Tibial nerve (tissue), 4 donors: ENCODE measurements at regions not wholly inside any gene's neighbourhood (a gene's known extent, or its start where the extent isn't known, plus 50 kb on each side); places are given as distances from the start of the nearest gene placed in this dataset.

Source experiments
- DNase-seq, 2 donors: peaks; one replicate each; pipeline ENCODE4 v3.0.0-alpha.2; 2019; ENCODE audit warnings: low spot score in 2 of 2
- H3K27ac ChIP-seq, 4 donors: fragments of 200-600 bp; sonication (generic) in 3 of 4; one replicate each; pipeline ENCODE4 v1.5.1; 2017 to 2019; ENCODE audit warnings: mild to moderate bottlenecking in 1 of 4
- H3K27me3 ChIP-seq, 2 donors: fragments of 200-600 bp; sonication (generic) in 1 of 2; one replicate each; pipeline versions ENCODE4 v1.5.1 to v1.6.0; 2017 to 2019
- H3K36me3 ChIP-seq, 3 donors: fragments of 200-600 bp; sonication (generic); one replicate each; pipeline ENCODE4 v1.5.1; 2018 to 2019
- H3K4me1 ChIP-seq, 4 donors: fragments of 200-600 bp; sonication (generic) in 3 of 4; one replicate each; pipeline ENCODE4 v1.5.1; 2017 to 2019
- H3K4me3 ChIP-seq, 4 donors: fragments of 200-600 bp; sonication (generic) in 3 of 4; one replicate each; pipeline ENCODE4 v1.5.1; 2017 to 2019; ENCODE audit warnings: mild to moderate bottlenecking in 1 of 4, moderate library complexity in 1 of 4
- H3K9me3 ChIP-seq, 4 donors: fragments of 200-600 bp; sonication (generic) in 3 of 4; one replicate each; pipeline ENCODE4 v1.5.1; 2017 to 2019
- EP300 ChIP-seq, 2 donors: sonication (generic); formaldehyde crosslinking; IDR thresholded peaks; one replicate each; pipeline ENCODE4 v1.6.1; 2017; ENCODE audit warnings: antibody characterized with exemption in 2 of 2, mild to moderate bottlenecking in 1 of 2
- POLR2A ChIP-seq, 2 donors: fragments of 450-650 bp; IDR thresholded peaks; one replicate each; pipeline ENCODE4 v1.6.1; 2017; ENCODE audit warnings: antibody characterized with exemption in 2 of 2, mild to moderate bottlenecking in 2 of 2, moderate library complexity in 2 of 2
- WGBS, 2 donors: methylation state at CpG; one replicate each; pipeline ENCODE4 v1.1.5; 2018; 5-methylcytosine and 5-hydroxymethylcytosine counted together
- TF ChIP-seq, protein P1 (sequence below), 5 experiments: fragments of 200-600 bp in 3 of 5; fragments of 450-650 bp in 2 of 5; sonication (generic) in 3 of 5; IDR thresholded peaks; one replicate each; pipeline ENCODE4 v1.5.1; 2016 to 2019; ENCODE audit warnings: antibody characterized with exemption in 5 of 5, mild to moderate bottlenecking in 3 of 5, moderate library complexity in 2 of 5

DNA sequence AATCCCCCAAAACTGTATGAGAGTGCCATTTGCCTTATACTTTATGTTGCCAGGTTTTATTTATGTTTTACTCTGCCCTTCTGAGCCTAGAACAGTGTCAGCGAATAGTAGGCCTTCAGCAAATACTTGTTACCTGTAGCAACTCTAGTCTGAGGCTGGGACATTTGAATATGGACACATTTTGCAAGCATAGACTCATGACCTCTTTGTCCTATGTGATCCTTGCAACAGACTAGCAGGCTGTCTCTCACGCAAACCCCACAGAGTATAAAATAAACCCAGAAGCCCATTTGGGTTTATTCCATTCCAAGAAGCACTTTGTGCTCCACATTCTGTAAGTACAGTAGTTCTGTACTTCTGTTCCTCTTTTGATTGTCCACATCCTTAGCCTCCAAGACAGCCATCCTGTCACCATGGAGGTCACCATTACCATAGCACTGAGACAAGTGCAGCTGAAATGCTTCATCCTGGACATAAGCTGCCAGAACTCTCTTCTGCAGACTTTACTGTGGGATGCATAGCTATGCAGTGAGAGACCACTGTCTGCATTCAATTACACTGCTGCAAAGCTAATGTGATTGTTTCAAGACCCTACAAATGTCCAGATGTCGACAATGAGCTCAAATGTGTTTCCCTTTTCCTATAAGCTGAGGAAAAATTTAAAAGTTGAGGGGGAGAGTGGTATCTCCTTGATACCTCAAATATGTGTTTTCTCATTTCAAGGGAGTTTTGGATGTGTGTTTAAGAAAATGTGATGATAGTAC, 425.7 kb downstream of the PID1 start:
- no peaks in the 10 kb centered on the region for H3K9me3 ChIP-seq
- TF ChIP-seq, protein P1, sequence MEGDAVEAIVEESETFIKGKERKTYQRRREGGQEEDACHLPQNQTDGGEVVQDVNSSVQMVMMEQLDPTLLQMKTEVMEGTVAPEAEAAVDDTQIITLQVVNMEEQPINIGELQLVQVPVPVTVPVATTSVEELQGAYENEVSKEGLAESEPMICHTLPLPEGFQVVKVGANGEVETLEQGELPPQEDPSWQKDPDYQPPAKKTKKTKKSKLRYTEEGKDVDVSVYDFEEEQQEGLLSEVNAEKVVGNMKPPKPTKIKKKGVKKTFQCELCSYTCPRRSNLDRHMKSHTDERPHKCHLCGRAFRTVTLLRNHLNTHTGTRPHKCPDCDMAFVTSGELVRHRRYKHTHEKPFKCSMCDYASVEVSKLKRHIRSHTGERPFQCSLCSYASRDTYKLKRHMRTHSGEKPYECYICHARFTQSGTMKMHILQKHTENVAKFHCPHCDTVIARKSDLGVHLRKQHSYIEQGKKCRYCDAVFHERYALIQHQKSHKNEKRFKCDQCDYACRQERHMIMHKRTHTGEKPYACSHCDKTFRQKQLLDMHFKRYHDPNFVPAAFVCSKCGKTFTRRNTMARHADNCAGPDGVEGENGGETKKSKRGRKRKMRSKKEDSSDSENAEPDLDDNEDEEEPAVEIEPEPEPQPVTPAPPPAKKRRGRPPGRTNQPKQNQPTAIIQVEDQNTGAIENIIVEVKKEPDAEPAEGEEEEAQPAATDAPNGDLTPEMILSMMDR (IDR thresholded peaks at IDR 0.05), result no peak
- TF ChIP-seq POLR2A (IDR thresholded peaks at IDR 0.05) (no peak), EP300 (IDR thresholded peaks at IDR 0.05) (no peak)
- H3K27me3 ChIP-seq, result no peaks in the 10 kb centered on the region
- 68 to 81% methylated on average over 3 of the region's 3 CpGs for WGBS, 2 donors
- H3K27ac ChIP-seq, result no peak overlapping the region
- H3K4me3 ChIP-seq, result no peak overlapping the region
- DNase-seq, result no peak
- H3K4me1 ChIP-seq, result peaks cover 0 to 7% (median 0%) of the 10 kb centered on the region in 4 donors
- H3K36me3 ChIP-seq, result no peaks in the 10 kb centered on the region

DNA sequence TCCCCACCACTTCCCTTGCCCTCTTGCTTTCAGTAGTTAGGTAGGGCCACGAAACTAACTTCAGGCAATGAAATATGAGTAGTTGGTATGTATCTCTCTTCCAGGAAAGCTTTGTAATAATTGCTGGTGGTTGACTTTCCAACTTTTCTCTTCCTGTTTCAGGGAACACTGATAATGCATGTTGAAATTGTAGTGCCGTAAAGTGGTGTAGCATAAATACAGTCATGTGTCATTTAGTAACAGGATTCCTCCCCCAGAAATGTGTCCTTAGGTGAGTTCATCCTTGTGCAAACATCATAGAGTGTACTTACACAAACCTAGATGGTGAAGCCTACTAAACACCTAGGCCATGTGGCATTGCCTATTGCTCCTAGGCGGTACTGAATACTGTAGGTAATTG, 429.2 kb downstream of the PID1 start:
- no peaks in the 10 kb centered on the region for H3K27me3 ChIP-seq
- 77 to 79% methylated on average over 3 of the region's 3 CpGs for WGBS, 2 donors
- H3K36me3 ChIP-seq, result no peaks in the 10 kb centered on the region
- DNase-seq, result no peak
- no peaks in the 10 kb centered on the region for H3K9me3 ChIP-seq
- H3K27ac ChIP-seq, result peak overlapping the region in 2 of 4 donors; percentile 34 to 58
- H3K4me3 ChIP-seq, result no peak overlapping the region
- TF ChIP-seq EP300 (IDR thresholded peaks at IDR 0.05) (no peak), POLR2A (IDR thresholded peaks at IDR 0.05) (no peak)
- TF ChIP-seq, protein P1 (IDR thresholded peaks at IDR 0.05), result no peak
- H3K4me1 ChIP-seq, result peaks cover 0 to 22% (median 0%) of the 10 kb centered on the region in 4 donors

DNA sequence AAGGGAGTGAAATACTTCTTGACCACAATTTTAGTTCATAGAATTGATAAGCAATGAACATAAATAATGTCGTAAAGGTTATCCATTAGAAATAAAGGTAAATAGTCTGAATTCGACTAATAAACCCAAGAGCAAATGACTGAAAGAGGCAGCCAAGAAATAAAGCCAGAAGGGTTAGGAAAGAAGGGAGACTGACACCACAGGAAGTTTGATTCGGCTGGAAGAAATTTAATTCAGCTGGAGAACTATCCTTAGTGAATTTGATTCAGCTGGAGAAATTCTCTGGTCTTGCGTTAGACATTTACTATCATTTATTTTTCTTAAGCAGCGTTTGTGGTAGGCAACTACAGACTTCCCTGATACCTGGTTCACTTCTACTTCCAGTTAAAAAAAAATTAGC, 429.6 kb downstream of the PID1 start:
- no peaks in the 10 kb centered on the region for H3K36me3 ChIP-seq
- no peak for DNase-seq
- WGBS, 2 donors, result 64 to 74% methylated on average over 5 of the region's 5 CpGs
- no peak overlapping the region for H3K4me3 ChIP-seq
- H3K27me3 ChIP-seq, result no peaks in the 10 kb centered on the region
- TF ChIP-seq POLR2A (IDR thresholded peaks at IDR 0.05) (no peak), EP300 (IDR thresholded peaks at IDR 0.05) (no peak)
- TF ChIP-seq, protein P1 (IDR thresholded peaks at IDR 0.05), result no peak
- peak overlapping the region in 2 of 4 donors; percentile 34 to 58 for H3K27ac ChIP-seq
- H3K4me1 ChIP-seq, result peaks cover 0 to 21% (median 0%) of the 10 kb centered on the region in 4 donors
- H3K9me3 ChIP-seq, result no peaks in the 10 kb centered on the region

DNA sequence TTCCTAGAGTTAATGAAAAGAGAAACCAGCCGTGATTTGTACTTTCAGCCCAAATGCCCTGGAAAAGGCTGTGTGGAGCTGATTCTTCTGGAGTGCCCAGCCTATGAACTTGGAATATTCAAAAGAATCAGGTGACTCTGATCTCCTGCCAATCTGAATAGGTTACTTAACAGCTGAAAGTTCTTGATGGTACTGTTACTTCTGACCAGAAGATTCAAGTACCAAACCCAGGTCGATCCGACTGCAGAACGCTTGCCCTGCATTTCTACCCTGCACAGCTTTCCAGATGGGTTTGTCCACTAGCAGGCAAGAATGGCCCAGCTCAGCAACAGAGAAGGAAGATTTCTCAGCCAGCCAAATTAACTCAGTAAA, 430.4 kb downstream of the PID1 start:
- TF ChIP-seq, protein P1 (IDR thresholded peaks at IDR 0.05), result no peak
- TF ChIP-seq POLR2A (IDR thresholded peaks at IDR 0.05), result no peak
- no peak for TF ChIP-seq EP300 (IDR thresholded peaks at IDR 0.05)
- peak overlapping the region in 1 of 4 donors; percentile 15 for H3K4me3 ChIP-seq
- peak overlapping the region in 1 of 4 donors; percentile 58 for H3K27ac ChIP-seq

DNA sequence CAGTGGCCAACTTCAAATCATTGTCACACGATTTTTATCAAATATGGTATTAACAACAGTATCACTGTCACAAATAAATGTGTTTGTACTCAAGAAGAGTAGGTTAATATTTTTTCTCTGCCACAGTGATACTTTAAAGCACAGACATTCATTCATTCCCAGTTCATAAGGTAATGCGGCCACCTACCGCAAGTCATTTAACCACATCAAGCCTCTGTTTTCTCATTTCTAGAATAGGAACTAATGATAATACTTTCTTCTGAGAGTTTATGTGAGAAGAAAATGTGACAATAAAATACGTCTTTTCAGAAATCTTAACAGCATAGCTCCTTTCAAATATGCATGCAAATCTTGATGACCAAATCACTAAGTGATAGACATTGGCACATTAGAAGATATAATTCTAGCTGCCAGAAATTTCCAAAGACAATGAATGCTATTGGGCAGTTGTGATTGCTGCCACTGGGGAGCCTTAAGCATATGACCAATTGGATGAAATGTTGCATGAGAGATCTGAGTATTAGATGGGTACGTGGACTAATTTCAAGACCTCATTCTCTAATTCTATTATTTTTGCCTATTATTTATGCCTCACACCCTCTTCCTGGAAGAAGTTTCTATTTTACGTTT, 430.9 kb downstream of the PID1 start:
- Histone ChIP-seq H3K9me3 (no peaks in the 10 kb centered on the region), H3K27ac (peak overlapping the region in 1 of 4 donors; percentile 58), H3K4me1 (peaks cover 0 to 15% (median 0%) of the 10 kb centered on the region in 4 donors), H3K36me3 (no peaks in the 10 kb centered on the region), H3K27me3 (no peaks in the 10 kb centered on the region), H3K4me3 (peak overlapping the region in 1 of 4 donors; percentile 15)
- no peak for DNase-seq
- no peak for TF ChIP-seq EP300 (IDR thresholded peaks at IDR 0.05)
- TF ChIP-seq, protein P1 (IDR thresholded peaks at IDR 0.05), result no peak
- no peak for TF ChIP-seq POLR2A (IDR thresholded peaks at IDR 0.05)
- WGBS, 2 donors, result 85 to 86% methylated on average over 6 of the region's 6 CpGs

More for the DNA sequence above, 430.4 kb downstream of the PID1 start:
- WGBS, 2 donors, result 83 to 90% methylated on average over 4 of the region's 4 CpGs
- H3K27me3 ChIP-seq, result no peaks in the 10 kb centered on the region
- peaks cover 0 to 15% (median 0%) of the 10 kb centered on the region in 4 donors for H3K4me1 ChIP-seq
- no peaks in the 10 kb centered on the region for H3K9me3 ChIP-seq
- peak in 1 of 2 donors; percentile 12 for DNase-seq
- H3K36me3 ChIP-seq, result no peaks in the 10 kb centered on the region
